IPS-NIHi11 (cell line): ENCODE measurements at regions not wholly inside any gene's neighbourhood (a gene's known extent, or its start where the extent isn't known, plus 50 kb on each side); places are given as distances from the start of the nearest gene placed in this dataset.

Experiments used
- DNase-seq: peaks from one replicate; pipeline ENCODE4 v3.0.0; 2012; ENCODE audit warnings: mixed read lengths, low spot score

DNA sequence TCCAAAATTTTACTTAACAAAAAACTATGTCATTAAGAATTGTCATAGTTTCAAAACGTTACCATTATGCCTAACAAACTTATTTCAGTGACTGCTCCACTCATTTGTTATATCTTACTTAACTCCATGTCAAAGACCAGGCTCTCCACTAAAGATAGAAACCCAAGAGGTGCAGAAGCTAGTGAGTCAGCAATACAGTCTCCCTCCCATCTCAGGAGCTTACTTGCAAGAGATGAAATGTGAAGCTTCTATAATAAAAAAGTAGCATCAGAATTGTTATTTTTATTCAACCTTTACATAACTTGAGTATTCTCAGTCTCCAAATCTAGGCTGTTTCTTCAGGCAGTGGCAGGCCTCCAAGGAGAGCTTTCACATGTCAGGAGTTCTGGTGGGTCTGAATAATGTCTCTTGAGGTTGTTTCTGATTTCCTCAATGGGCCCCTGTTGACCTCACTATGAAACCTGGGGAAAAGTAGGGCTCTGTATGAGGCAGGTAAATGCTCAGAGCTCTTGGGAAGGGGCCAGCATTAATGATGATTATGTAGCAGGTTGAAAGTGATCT lies 242.0 kb downstream of the NDFIP2 start:
- DNase-seq, result no peak

DNA sequence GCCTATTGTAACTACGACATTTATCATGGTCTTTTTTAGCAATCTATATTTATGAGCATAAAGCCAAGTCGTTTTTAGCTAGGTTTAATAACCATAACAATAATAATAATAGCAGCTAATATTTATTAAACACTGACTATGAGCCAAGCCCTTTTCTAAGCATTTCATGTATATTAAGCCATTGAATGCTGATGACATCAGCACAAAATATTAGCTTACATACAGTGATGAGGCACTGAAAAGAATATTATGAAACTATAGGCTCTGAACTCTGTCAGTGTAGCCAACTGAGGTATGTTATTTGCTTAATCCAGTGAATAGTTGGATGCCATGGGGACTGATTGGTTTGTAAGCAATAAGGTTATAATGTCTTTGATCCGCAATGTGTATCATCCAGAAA lies 235.2 kb downstream of the NDFIP2 start:
- DNase-seq, result no peak

DNA sequence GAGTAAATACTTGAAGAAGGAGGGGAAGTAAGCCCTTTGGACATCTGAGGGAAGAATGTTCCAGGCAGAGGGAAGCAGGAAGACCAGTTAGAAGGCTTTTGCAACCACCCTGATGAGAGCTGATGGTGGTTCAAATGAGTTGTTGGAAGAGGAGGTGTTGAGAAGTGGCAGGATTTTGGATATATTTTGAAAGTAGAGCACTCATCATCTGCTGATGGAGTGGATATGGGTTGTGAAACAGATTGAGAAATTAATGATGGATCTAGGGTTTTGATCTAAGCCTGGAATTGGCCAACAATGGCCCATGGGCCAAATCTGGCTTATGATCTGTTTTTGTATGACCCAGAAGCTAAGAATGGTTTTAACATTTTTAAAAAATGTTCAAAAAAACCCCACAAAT lies 230.7 kb downstream of the NDFIP2 start:
- DNase-seq, result no peak

DNA sequence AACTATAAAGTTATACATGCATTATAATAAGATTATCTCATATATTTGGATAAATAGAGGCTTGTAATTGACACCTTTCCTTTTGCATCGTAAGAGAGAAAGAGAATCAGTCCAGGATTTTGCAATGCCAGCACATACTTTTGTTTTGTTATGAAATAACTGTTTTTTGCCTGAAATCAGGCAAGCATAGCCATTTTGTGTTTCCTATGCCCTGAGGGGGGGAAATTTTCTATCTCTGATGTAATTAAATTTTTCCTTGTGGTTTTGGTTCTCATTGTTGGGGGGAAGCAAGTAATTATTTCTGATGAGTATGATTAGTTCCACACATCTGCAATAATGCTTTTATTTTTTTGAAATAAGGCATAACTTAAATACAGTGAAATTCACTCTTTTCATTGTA lies 229.4 kb downstream of the NDFIP2 start:
- no peak for DNase-seq

DNA sequence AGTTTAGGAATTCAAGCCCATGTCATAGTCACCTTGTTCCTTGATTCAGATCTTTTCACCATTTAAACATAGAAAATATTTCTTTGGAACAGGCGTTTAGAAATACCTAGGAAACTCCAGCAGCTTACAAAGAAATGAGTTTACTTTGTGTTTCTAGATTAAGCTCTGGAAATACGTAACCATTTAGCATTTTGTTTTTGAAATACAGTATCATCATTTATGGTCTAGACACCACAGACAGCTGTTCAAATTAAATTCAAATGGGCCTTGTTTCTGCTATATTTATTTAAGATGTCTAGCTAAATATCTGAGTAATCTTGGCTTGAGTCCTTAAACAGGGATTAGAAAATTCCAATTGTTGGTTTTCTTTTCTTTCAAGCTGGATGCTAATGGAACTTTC lies 228.5 kb downstream of the NDFIP2 start:
- no peak for DNase-seq

DNA sequence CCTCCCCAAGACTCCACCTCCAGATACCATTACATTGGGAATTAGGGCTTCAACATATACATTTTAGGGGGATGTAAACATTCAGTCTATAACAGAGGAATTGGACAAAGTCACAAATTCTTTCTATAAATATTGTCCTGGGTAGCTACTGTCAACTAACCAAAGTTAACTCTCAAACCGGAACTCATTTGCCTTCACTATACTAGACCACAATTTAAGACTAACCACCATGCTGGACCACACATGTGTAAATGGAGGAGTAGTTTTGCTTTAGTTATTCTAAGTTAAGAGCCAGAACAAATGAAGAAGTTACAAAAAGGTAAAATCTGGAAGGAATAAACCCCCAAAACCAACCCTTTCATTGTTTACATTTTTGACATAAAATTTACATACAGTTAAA lies 222.8 kb downstream of the NDFIP2 start:
- no peak for DNase-seq

DNA sequence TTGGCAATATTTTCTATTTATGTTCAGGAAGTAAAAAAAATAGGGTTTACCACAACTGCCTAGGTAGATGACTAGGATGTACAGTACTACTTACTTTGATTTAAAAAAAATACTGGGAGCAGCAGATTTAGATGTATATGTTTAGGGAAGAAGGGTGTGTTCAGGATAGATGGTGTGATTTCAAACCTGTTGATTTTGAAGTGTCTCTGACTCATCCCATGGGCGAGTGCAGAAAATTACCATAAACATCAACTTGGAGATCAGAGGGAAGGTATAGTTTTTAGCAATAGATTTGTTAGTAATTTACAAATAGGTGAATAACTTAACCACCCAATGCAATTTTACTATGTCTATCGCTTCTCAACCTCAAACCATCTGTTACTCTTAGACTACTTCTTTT lies 214.8 kb downstream of the NDFIP2 start:
- DNase-seq, result no peak

DNA sequence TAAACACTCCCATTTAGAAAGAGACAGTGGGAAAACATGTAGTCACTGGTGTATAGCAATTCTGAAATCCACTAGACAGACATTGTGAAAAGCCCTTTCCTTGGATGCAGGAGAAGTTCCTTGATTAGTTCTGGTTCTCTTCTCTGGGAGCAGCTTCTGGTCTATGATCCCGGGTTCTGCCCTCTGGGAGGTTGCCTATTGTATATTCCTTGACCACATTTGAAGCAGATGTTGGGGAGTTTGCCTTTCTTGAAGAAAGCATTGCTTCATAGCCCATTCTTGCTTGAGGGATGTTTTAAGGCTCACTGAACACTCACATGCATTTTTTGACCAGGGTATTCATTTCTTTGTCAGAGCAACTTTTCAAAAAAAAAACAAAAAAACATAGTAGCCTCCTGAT lies 211.9 kb downstream of the NDFIP2 start:
- DNase-seq, result no peak

DNA sequence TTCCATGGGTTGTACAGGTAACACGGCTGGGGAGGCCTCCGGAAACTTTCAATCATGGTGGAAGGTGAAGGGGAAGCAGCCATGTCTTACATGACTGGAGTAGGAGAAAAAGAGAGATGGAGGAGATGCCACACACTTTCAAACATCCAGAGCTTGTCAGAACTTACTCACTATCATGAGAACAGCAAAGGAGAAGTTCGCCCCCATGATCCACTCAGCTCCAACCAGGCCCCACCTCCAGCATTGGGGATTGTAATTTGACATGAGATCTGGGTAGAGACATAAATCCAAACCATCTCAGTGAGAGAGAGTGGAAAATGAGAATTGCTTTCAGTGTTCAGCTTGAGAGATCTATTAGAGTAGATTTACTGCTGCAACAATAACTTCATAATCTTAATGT lies 210.9 kb downstream of the NDFIP2 start:
- DNase-seq, result no peak

DNA sequence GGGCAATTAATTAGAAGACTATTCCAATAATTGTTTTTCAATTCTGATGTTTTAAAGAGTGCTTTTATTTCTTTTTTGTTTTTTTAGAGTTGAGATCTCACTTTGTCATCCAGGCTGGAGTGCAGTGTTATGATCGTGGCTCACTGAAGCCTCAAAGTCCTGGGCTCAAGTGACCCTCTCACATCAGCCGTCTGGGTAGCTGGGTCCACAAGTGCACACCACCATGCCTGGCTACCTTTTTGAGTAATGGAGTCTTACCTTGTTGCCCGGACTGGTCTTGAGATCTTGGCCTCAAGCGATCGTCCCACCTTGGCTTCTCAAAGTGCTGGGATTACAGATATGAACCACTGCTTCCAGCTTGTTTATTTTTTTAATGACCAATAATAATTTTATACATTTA lies 207.8 kb downstream of the NDFIP2 start:
- no peak for DNase-seq

DNA sequence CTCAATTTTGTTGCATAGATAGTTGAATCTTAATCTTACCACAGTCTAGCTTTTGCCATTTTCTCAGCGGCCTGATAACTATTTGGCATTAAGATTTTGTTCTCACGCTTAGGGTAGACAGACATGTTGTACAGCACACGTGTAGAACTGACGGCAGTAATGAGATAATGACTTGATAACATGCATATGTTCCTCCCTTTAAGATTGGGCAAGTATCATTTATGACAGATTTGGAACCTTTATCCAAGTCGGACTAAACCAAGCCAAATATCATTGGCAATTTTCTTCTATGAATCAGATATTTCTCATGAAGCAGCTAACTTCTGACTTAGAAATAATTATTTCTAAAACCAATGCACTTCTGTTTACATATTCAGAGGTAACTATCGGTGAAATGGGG lies 205.5 kb downstream of the NDFIP2 start:
- DNase-seq, result no peak

DNA sequence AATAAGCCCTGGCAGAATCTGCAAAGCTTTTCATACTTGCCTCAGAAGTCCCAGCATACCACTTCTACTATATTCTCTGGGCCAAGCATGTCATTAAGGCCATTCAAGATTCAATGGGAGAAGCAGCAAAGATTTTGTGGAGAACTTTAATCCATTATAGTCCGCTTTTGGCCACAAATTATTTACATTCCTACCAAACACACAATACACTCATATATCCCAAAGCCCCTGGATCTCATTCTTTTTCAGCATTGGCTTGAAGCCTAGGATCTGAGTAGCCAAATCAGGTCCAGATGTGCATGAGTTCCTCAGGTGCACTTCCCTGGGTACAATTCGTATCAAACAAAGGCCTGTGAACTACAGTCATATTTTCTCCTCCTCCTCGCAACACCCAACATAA lies 203.4 kb downstream of the NDFIP2 start:
- DNase-seq, result no peak

DNA sequence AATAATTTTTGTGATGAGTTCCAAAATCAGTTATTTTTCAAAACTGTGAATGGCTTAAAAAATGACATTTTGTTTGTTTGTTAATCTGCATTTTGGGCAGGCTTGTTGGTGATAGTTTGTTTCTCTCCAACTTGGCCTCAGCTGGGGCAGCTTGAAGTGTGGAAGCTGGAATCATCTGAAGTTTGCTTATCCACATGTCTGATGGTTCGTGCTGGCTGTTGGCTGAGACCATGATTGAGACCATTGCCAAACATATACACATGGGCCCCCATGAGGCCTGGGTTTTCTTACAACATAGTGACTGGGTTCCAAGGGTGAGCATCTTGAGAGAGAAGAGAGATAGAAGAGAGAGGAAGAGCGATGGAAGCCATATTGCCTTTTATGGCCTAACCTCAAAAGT lies 201.2 kb downstream of the NDFIP2 start:
- DNase-seq, result no peak

DNA sequence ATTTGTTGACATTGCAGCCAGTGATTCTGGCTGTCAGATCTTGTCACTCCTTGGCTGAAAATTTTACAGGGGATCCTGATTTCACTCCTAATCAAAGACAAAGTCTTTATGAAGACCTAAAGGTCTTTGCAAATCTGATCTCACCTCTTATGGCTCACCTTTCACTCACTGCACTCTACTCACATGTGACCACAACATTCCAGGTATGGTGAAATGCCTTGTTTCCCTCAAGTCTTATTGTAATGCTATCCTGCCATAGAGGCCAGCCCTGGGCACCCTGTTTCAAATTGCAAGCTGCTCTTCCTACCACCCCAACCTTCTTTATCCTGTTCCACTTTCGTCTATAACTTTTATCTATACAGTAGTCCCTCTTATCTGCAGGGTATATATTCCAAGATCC lies 200.1 kb downstream of the NDFIP2 start:
- DNase-seq, result no peak

DNA sequence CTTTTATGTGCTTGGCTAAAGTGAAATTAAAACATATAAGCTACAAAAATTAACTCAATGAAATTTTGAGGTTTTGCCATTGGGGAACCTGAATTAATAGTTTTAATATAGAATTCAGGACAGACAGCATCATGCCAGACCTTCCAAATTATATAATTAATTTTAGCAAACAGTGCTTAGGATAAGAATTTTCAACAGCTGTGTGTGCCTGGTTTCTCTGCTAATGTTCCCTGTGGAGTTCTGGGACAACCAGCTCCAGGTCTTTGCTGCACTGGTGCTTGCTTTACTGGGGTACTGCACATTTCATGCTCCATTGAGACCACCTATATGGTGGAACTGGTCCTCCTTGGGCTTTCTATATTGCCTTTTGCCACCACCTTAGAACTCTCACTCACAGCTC lies 199.5 kb downstream of the NDFIP2 start:
- no peak for DNase-seq

DNA sequence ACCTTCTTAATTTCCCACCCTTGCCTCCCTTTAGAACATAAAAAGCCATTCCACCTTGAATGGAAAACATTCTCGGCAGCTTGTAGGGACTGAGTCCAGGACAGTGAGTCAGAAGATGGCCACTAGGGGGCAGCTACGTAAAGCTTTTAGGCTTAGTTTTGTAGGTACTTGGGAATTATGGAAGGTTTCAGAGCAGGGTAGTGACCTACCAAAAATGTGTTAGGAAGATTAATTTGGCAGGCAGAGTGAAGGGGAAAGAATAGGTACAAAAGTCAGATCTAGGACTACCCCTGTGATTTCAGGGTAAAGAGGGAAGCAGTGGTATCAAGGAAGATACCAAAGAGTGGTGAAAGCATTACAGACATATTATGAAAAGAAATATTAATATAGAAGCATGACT lies 198.4 kb downstream of the NDFIP2 start:
- DNase-seq, result peak; percentile 58

DNA sequence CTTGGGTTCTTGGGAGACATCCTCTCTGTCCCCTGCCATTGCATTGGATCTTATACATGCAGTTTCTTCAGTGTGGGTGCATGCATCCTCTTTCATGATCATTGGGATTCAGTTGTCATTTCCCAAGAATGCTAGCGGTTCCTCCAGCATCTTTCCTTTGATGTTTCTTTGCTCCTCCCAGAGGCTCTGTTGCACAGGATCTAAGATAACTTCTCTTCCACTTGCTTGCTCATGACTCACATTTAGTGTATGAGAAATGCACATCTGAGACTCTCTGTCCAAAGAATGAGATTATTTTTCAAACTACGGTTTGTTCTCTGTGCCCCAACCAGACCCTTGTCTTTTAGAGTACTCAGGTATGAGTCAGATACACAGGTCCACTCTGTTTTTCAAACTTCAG lies 197.1 kb downstream of the NDFIP2 start:
- DNase-seq, result no peak

DNA sequence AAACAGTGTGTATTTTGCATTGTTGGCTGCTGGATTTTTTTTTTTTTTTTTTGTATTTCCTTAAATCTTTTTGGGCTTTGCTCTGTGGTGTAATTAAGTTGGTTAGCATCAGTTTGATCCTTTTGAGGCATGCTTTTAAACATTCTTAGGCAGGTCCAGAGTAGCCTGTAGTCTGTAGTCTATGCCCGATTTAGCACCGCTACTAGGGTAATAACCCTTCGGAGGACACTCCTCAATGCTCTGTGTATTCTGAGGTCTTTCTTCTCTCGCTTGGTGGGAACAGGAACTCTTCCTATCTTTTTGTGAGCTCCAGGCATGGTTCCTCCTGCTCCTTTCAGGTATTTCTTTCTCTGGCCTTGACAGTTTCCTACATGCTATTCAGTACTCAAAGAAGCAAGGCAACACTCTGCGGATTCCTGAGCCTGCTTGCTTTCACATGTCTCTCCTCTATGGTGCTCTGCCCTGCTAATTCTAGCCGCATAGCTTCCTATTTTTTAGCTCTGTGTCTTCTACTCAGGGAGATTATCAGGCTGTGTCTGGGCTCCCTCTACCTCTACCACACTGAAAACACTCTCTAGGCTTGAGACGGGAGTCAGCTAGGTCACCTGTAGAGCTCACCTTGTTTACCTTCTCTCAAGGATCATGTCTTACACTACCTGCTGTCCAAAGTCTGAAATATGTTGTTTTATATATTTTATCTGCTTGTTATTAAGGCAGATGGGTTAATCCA lies 195.1 kb downstream of the NDFIP2 start:
- no peak for DNase-seq

DNA sequence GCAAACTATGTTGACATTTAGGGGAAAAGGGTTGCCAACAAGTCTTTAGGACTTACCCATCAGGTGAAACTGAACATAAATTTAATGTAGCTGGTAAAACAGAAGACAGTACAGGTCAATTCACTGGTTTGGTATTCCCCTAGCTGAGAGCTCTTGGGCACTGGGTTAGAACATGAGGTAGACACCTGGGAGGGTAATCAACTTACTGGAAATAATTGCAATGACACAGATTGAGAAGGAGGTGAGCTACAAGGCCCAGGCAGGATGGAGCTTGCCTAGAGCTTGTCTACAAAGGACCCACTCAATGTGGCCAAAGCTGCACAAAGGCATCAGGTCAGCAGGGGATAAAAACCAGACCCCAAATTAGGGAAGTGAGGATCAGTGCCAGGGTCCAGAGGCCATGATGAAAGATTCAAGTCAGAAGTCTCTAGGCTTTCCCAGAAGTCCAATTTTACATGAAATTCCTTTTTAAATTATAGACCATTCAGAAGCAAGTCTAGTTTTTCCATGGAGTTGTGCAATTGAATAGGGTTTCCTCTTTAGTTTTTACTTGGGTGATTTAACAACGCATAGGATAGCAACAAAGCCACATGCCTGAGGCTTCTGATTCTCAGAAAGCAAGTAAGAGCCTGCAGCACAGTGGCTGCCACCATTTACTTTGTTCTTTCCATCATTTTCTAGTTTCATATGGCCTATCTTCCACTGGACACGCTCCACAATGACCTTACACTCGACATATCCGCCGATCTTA lies 194.0 kb downstream of the NDFIP2 start:
- DNase-seq, result no peak

DNA sequence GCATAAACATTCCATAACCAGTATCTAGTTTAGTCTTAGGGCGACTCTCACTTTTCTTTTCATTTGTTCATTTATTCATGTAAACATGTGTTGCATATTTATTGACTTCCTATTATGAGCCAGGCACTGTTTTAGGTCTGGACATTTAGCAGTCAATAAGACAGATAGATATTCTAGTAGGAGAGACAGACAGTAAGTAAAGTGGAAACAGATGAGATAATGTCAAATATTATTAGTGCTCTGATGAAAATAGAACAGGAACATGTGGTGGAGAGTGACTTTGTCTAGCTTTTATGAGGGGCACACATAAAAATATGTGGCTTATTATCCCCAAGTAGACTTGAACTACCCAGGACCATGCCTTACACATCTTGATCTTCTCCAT lies 193.0 kb downstream of the NDFIP2 start:
- no peak for DNase-seq

DNA sequence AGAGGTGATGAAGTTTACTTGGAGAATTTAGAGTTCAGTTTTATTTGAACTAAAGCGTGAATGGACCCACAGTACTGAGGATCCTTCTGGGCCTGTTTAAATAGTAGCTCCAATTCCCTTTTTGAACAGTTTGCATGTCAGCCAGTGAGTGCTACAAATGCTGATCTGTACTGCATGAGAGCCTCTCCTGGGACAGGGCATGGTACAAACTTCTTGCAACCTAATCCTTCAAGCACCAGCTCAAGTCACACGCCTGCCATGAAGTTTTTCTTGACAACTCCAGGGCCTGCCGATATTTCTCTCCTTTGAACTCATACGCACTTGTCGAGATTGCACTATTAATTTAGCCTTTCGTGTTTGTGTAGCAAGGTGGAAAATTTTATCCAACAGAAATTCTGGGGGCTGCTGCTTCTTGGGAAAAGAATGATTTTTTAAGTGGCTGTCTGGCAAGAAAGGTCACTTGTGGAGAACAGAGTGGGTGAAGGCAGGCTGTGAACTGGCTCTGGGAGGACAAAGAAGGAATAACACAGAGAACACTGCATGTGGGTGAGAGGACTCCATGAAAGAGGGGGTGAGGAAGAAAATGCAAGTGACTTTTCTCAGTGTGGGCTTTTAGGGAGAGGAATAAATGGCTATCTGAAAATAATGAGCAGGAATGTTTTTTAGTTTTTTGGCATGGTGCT lies 192.5 kb downstream of the NDFIP2 start:
- DNase-seq, result no peak

DNA sequence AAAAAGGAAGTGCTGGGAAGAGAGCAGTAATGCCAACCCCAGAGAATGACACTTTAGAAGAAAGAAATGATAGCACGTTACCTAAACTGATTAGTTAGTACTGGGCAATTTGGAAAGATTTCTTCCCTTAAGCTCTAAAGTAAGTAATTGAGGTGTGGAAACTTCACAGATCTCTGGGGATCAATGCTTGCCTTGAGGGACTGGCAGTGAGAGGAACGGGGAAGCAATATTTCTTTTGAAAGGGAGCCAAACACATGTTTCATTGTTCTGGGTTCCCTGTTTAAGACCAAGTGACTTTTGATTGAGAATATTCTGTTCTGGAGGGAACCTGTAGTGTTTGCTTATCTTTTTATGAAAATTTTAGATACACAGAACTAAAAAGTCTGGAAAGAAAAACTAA lies 190.5 kb downstream of the NDFIP2 start:
- no peak for DNase-seq

DNA sequence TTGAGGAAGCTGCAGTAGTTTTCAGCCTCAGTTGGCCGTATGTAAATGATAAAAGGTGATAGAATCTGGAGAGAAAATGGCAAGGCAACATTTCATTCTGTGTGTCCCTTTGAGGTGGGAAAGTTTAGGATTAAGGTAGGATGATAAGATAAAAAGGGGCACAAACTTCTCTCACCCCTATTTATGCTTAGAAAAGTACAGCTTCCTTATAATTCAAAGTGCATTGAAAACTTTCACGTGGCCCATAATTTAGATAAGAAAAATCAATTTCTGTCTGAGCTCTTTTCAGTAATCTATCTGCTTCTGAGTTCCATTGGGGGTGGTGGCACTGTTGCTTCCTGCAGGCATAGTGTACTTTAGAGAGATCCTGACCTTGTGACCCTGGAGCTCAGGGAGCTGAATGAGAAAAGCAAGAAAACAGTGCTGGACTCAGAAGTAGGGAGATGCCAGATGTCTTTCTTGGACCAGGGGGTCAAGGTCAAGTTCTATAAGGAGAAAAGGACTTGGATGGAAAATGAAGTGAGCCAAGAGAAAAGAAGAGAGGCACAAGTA lies 187.3 kb downstream of the NDFIP2 start:
- DNase-seq, result no peak
